ENCODE measurements at regions not wholly inside any gene's neighbourhood (a gene's known extent, or its start where the extent isn't known, plus 50 kb on each side); places are given as distances from the start of the nearest gene placed in this dataset.

DNA sequence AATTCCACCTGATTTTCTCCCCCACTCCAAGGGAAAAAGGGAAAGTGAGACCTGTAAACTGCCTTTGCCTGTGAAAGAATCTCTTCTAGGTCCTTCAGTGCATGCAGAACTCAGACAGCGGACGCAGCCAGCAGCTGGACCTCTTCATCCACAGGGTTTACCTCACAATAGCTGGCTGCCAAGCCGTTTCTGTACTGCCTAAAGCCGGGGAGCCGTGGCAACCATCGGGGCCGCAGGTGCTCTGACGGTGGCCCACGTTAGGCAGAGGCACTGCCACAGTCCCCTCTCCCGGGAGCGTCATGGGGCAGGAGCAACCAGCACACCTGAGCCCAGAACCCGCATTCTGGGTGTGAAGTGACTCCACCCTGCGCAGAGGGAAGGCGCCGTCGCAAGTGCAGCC lies 206.1 kb downstream of the TTLL2 start:
- Mint-ChIP-seq H3K4me1 (no peaks in the 10 kb centered on the region), H3K27me3 (peaks cover 7 to 43% (median 18%) of the 10 kb centered on the region in 5 donors), H3K4me3 (no peak overlapping the region), H3K36me3 (no peaks in the 10 kb centered on the region), H3K9me3 (peaks cover 0 to 2% (median 0%) of the 10 kb centered on the region in 9 donors), H3K27ac (no peak overlapping the region)
- DNase-seq (no peak), ATAC-seq (no peak)
- POLR2A ChIA-PET = no interaction called here

- POLR2A ChIA-PET = no interaction called here
- Mint-ChIP-seq H3K36me3 (peaks cover 0 to 6% (median 0%) of the 10 kb centered on the region in 3 donors), H3K4me1 (no peaks in the 10 kb centered on the region)
Observed at GRCh38 chr6:167532410-167533288, 207.8 kb downstream of the TTLL2 start.

GRCh38 chr6:167533851-167534250 lies 209.0 kb downstream of the TTLL2 start:
- no peak overlapping the region for H3K27ac Mint-ChIP-seq
- H3K27me3 Mint-ChIP-seq = peaks cover 7 to 43% (median 17%) of the 10 kb centered on the region in 5 donors
- no peak for DNase-seq
- H3K9me3 Mint-ChIP-seq = peaks cover 0 to 4% (median 0%) of the 10 kb centered on the region in 9 donors
- H3K4me1 Mint-ChIP-seq = no peaks in the 10 kb centered on the region
- no peak overlapping the region for H3K4me3 Mint-ChIP-seq
- H3K36me3 Mint-ChIP-seq = peaks cover 0 to 6% (median 0%) of the 10 kb centered on the region in 3 donors
- no peak for ATAC-seq
- POLR2A ChIA-PET = no interaction called here

More at GRCh38 chr6:167532410-167533288, 207.8 kb downstream of the TTLL2 start:
- no peak for DNase-seq
- no peak overlapping the region for H3K4me3 Mint-ChIP-seq
- peaks cover 0 to 3% (median 0%) of the 10 kb centered on the region in 9 donors for H3K9me3 Mint-ChIP-seq
- peaks cover 3 to 41% (median 18%) of the 10 kb centered on the region in 5 donors for H3K27me3 Mint-ChIP-seq
- no peak overlapping the region for H3K27ac Mint-ChIP-seq
- ATAC-seq = no peak

DNA sequence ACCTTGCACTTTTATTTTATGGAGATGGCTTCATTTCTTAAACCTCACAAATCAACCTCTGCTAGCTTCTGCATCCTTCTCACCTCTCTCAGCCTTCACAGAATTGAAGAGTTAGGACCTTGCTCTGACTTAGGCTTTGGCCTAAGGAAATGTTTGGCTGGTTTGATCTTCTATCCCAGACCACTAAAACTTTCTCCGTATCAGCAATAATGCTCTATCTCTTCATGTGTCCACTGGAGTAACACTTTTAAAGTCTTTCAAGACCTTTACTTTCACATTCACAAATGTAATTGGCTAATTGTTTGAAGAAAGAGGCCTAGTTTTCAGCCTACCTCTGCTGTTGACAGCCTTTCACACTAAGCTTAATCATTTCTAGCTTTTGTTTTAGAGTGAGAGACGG lies 212.9 kb downstream of the TTLL2 start:
- Mint-ChIP-seq H3K27ac (no peak overlapping the region), H3K4me1 (no peaks in the 10 kb centered on the region), H3K36me3 (peaks cover 0 to 6% (median 0%) of the 10 kb centered on the region in 3 donors), H3K9me3 (peaks cover 0 to 10% (median 0%) of the 10 kb centered on the region in 9 donors), H3K4me3 (no peak overlapping the region), H3K27me3 (peaks cover 4 to 31% (median 10%) of the 10 kb centered on the region in 5 donors)
- POLR2A ChIA-PET = no interaction called here
- DNase-seq = no peak
- ATAC-seq = no peak

DNA sequence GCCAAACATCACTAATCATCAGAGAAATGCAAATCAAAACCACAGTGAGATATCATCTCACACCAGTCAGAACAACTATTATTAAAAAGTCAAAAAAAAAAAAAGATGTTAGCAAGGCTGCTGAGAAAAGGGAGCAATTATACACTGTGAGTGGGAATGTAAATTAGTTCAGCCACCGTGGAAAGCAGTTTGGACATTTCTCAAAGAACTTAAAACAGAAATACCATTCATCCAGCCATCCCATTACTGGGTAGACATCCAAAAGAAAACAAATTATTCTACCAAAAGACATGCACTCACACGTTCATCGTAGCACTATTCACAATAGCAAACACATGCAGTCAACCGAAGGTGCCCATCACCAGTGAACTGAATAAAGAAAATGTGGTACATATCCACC lies 213.9 kb downstream of the TTLL2 start:
- POLR2A ChIA-PET = no interaction called here
- H3K4me3 Mint-ChIP-seq = no peak overlapping the region
- H3K36me3 Mint-ChIP-seq = peaks cover 0 to 6% (median 0%) of the 10 kb centered on the region in 3 donors
- no peak for ATAC-seq
- no peak for DNase-seq
- no peaks in the 10 kb centered on the region for H3K4me1 Mint-ChIP-seq
- peaks cover 0 to 10% (median 0%) of the 10 kb centered on the region in 9 donors for H3K9me3 Mint-ChIP-seq
- peaks cover 4 to 31% (median 10%) of the 10 kb centered on the region in 5 donors for H3K27me3 Mint-ChIP-seq
- H3K27ac Mint-ChIP-seq = no peak overlapping the region

DNA sequence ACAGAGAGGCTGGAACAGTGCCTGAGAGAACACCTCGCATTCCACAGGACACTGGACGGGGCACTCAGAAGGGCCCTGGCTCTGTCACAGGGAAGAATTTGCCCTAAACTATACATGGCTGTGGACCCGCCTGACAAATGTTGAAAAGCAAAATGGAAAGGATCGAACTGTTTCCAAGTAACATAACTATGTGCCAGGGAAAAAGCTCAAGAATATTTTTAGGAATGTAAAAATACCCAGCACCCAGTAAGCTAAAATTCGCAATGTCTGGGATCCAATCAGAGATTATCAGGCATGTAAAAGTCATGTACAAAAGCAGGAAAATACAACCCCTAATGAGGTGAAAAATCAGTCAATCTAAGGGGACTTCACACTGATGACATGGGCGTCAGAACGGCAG lies 215.9 kb downstream of the TTLL2 start:
- peaks cover 0 to 10% (median 0%) of the 10 kb centered on the region in 9 donors for H3K9me3 Mint-ChIP-seq
- H3K4me3 Mint-ChIP-seq = no peak overlapping the region
- H3K27me3 Mint-ChIP-seq = peaks cover 4 to 31% (median 10%) of the 10 kb centered on the region in 5 donors
- no peaks in the 10 kb centered on the region for H3K4me1 Mint-ChIP-seq
- no peak overlapping the region for H3K27ac Mint-ChIP-seq
- peaks cover 0 to 6% (median 0%) of the 10 kb centered on the region in 3 donors for H3K36me3 Mint-ChIP-seq
- ATAC-seq (no peak), DNase-seq (no peak)
- POLR2A ChIA-PET = no interaction called here

GRCh38 chr6:167541544-167541943 lies 216.7 kb downstream of the TTLL2 start:
- DNase-seq = no peak
- no peaks in the 10 kb centered on the region for H3K4me1 Mint-ChIP-seq
- H3K4me3 Mint-ChIP-seq = no peak overlapping the region
- peaks cover 0 to 10% (median 0%) of the 10 kb centered on the region in 9 donors for H3K9me3 Mint-ChIP-seq
- POLR2A ChIA-PET = no interaction called here
- peaks cover 0 to 3% (median 0%) of the 10 kb centered on the region in 3 donors for H3K36me3 Mint-ChIP-seq
- H3K27me3 Mint-ChIP-seq = peaks cover 4 to 31% (median 10%) of the 10 kb centered on the region in 5 donors
- no peak for ATAC-seq
- H3K27ac Mint-ChIP-seq = no peak overlapping the region

GRCh38 chr6:167543602-167544497 lies 219.0 kb downstream of the TTLL2 start:
- no peak for DNase-seq
- peaks cover 0 to 2% (median 0%) of the 10 kb centered on the region in 4 donors for H3K4me1 Mint-ChIP-seq
- no peak overlapping the region for H3K27ac Mint-ChIP-seq
- no peaks in the 10 kb centered on the region for H3K36me3 Mint-ChIP-seq
- no peak for ATAC-seq
- H3K9me3 Mint-ChIP-seq = peaks cover 0 to 9% (median 0%) of the 10 kb centered on the region in 9 donors
- peaks cover 0 to 11% (median 3%) of the 10 kb centered on the region in 5 donors for H3K27me3 Mint-ChIP-seq
- POLR2A ChIA-PET = no interaction called here
- no peak overlapping the region for H3K4me3 Mint-ChIP-seq

- Mint-ChIP-seq H3K9me3 (no peaks in the 10 kb centered on the region), H3K4me3 (no peak overlapping the region), H3K27ac (no peak overlapping the region), H3K27me3 (peaks cover 0 to 5% (median 0%) of the 10 kb centered on the region in 5 donors), H3K4me1 (peaks cover 0 to 2% (median 0%) of the 10 kb centered on the region in 4 donors), H3K36me3 (no peaks in the 10 kb centered on the region)
- no peak for ATAC-seq
- DNase-seq = no peak
- POLR2A ChIA-PET = no interaction called here
Observed at GRCh38 chr6:167546611-167547327, 221.9 kb downstream of the TTLL2 start.

GRCh38 chr6:167547328-167547692 lies 222.4 kb downstream of the TTLL2 start:
- no peak overlapping the region for H3K27ac Mint-ChIP-seq

DNA sequence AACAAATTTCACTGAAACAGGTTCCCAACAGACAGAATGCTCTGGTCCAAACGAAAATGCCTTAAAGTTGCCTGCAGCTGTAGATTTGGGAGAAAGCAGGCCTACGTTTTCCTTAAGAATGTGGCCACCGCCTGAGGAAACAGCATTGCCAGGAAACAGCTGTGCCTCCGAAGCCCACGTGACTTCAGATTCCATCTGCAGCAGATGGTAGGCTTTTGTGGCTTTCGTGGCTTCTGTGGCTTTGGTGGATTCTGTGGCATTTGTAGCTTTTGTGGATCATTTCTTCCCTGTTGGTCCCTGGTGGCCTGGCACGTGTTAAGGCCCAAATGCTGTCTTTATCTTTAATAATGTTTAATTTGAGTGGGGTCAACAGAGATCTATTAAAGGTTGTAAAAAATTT lies 222.9 kb downstream of the TTLL2 start:
- H3K27me3 Mint-ChIP-seq = peaks cover 0 to 5% (median 0%) of the 10 kb centered on the region in 5 donors
- peaks cover 0 to 2% (median under 1%) of the 10 kb centered on the region in 4 donors for H3K4me1 Mint-ChIP-seq
- H3K9me3 Mint-ChIP-seq = no peaks in the 10 kb centered on the region
- POLR2A ChIA-PET = no interaction called here
- H3K4me3 Mint-ChIP-seq = no peak overlapping the region
- no peak overlapping the region for H3K27ac Mint-ChIP-seq
- no peak for ATAC-seq
- no peak for DNase-seq
- H3K36me3 Mint-ChIP-seq = no peaks in the 10 kb centered on the region

More at GRCh38 chr6:167547328-167547692, 222.4 kb downstream of the TTLL2 start:
- Mint-ChIP-seq H3K4me3 (no peak overlapping the region), H3K9me3 (no peaks in the 10 kb centered on the region), H3K36me3 (no peaks in the 10 kb centered on the region), H3K27me3 (peaks cover 0 to 5% (median 0%) of the 10 kb centered on the region in 5 donors), H3K4me1 (peaks cover 0 to 2% (median 0%) of the 10 kb centered on the region in 4 donors)
- ATAC-seq = no peak
- DNase-seq = no peak
- POLR2A ChIA-PET = no interaction called here

- Mint-ChIP-seq H3K9me3 (no peaks in the 10 kb centered on the region), H3K4me1 (peaks cover 0 to 2% (median under 1%) of the 10 kb centered on the region in 4 donors), H3K27ac (no peak overlapping the region), H3K36me3 (no peaks in the 10 kb centered on the region), H3K4me3 (no peak overlapping the region), H3K27me3 (peaks cover 0 to 6% (median 0%) of the 10 kb centered on the region in 5 donors)
- no peak for DNase-seq
- POLR2A ChIA-PET = no interaction called here
- ATAC-seq = no peak
Observed at GRCh38 chr6:167548451-167548850, 223.6 kb downstream of the TTLL2 start.

Measured in naive thymus-derived CD8-positive, alpha-beta T cell (primary cell).